ENCODE measurements at regions not wholly inside any gene's neighbourhood (a gene's known extent, or its start where the extent isn't known, plus 50 kb on each side); places are given as distances from the start of the nearest gene placed in this dataset.

- TF ChIP-seq CTCF (IDR thresholded peaks at IDR 0.05; ENCODE audit: unreplicated experiment), result no peak
- H3K27ac Mint-ChIP-seq, result no peak overlapping the region
- H3K36me3 Mint-ChIP-seq, result no peaks in the 10 kb centered on the region
- no peak overlapping the region for H3K4me3 Mint-ChIP-seq
- H3K4me1 Mint-ChIP-seq, result no peaks in the 10 kb centered on the region
- DNase-seq (ENCODE audit: low spot score in 2 of 2, unreplicated experiment in 2 of 2), result no peak
- H3K9me3 Mint-ChIP-seq, result peaks cover 5% of the 10 kb centered on the region
- no peaks in the 10 kb centered on the region for H3K27me3 Mint-ChIP-seq (ENCODE audit: low read depth)
Observed at GRCh38 chr13:57409121-57409520, 222.4 kb upstream of the PCDH17 start.

GRCh38 chr13:57409656-57410055 lies 221.9 kb upstream of the PCDH17 start:
- H3K27ac Mint-ChIP-seq, result no peak overlapping the region
- TF ChIP-seq CTCF (IDR thresholded peaks at IDR 0.05; ENCODE audit: unreplicated experiment), result no peak
- no peaks in the 10 kb centered on the region for H3K27me3 Mint-ChIP-seq (ENCODE audit: low read depth)
- no peaks in the 10 kb centered on the region for H3K4me1 Mint-ChIP-seq
- no peak overlapping the region for H3K4me3 Mint-ChIP-seq
- H3K36me3 Mint-ChIP-seq, result no peaks in the 10 kb centered on the region
- H3K9me3 Mint-ChIP-seq, result peaks cover 5% of the 10 kb centered on the region
- no peak for DNase-seq (ENCODE audit: low spot score in 2 of 2, unreplicated experiment in 2 of 2)

- H3K27ac Mint-ChIP-seq, result no peak overlapping the region
- no peaks in the 10 kb centered on the region for H3K9me3 Mint-ChIP-seq
- H3K27me3 Mint-ChIP-seq (ENCODE audit: low read depth), result no peaks in the 10 kb centered on the region
Observed at GRCh38 chr13:57418067-57418677, 213.4 kb upstream of the PCDH17 start.

GRCh38 chr13:57424379-57424778 lies 207.2 kb upstream of the PCDH17 start:
- Mint-ChIP-seq H3K36me3 (no peaks in the 10 kb centered on the region), H3K9me3 (peaks cover 26% of the 10 kb centered on the region), H3K4me1 (no peaks in the 10 kb centered on the region), H3K27ac (no peak overlapping the region), H3K4me3 (no peak overlapping the region), H3K27me3 (ENCODE audit: low read depth) (no peaks in the 10 kb centered on the region)
- no peak for TF ChIP-seq CTCF (IDR thresholded peaks at IDR 0.05; ENCODE audit: unreplicated experiment)
- DNase-seq (ENCODE audit: low spot score in 2 of 2, unreplicated experiment in 2 of 2), result no peak

More at GRCh38 chr13:57418067-57418677, 213.4 kb upstream of the PCDH17 start:
- H3K4me3 Mint-ChIP-seq, result no peak overlapping the region
- TF ChIP-seq CTCF (IDR thresholded peaks at IDR 0.05; ENCODE audit: unreplicated experiment), result no peak
- no peaks in the 10 kb centered on the region for H3K36me3 Mint-ChIP-seq
- DNase-seq (ENCODE audit: low spot score in 2 of 2, unreplicated experiment in 2 of 2), result no peak
- no peaks in the 10 kb centered on the region for H3K4me1 Mint-ChIP-seq

- H3K4me1 Mint-ChIP-seq, result no peaks in the 10 kb centered on the region
- H3K9me3 Mint-ChIP-seq, result peaks cover 37% of the 10 kb centered on the region
- no peak overlapping the region for H3K27ac Mint-ChIP-seq
- no peaks in the 10 kb centered on the region for H3K36me3 Mint-ChIP-seq
- no peak for TF ChIP-seq CTCF (IDR thresholded peaks at IDR 0.05; ENCODE audit: unreplicated experiment)
- no peak overlapping the region for H3K4me3 Mint-ChIP-seq
- no peaks in the 10 kb centered on the region for H3K27me3 Mint-ChIP-seq (ENCODE audit: low read depth)
- DNase-seq (ENCODE audit: low spot score in 2 of 2, unreplicated experiment in 2 of 2), result no peak
Observed at GRCh38 chr13:57425531-57425930, 206.0 kb upstream of the PCDH17 start.

- no peaks in the 10 kb centered on the region for H3K27me3 Mint-ChIP-seq (ENCODE audit: low read depth)
- no peaks in the 10 kb centered on the region for H3K4me1 Mint-ChIP-seq
- H3K9me3 Mint-ChIP-seq, result peaks cover 26% of the 10 kb centered on the region
- peak overlapping the region; percentile 26 for H3K27ac Mint-ChIP-seq
- no peaks in the 10 kb centered on the region for H3K36me3 Mint-ChIP-seq
- no peak for DNase-seq (ENCODE audit: low spot score in 2 of 2, unreplicated experiment in 2 of 2)
- no peak for TF ChIP-seq CTCF (IDR thresholded peaks at IDR 0.05; ENCODE audit: unreplicated experiment)
- H3K4me3 Mint-ChIP-seq, result no peak overlapping the region
Observed at GRCh38 chr13:57437587-57437986, 194.0 kb upstream of the PCDH17 start.

All from mesothelial cell of epicardium (in vitro differentiated cells).